Stimulated activated effector memory CD8-positive, alpha-beta T cell treated with anti-CD3 and anti-CD28 coated beads, Interleukin-12 subunit alpha, Interleukin-12 subunit beta, amount 100 ng/mL, for 72 hours (primary cell): ENCODE measurements at regions not wholly inside any gene's neighbourhood (a gene's known extent, or its start where the extent isn't known, plus 50 kb on each side); places are given as distances from the start of the nearest gene placed in this dataset.

Experiments
- ATAC-seq: fragments of 150-1000 bp; cut with Tn5 transposase; 2 replicates; pipeline ENCODE4 v1.10.0; 2021
- DNase-seq, 2 donors: peaks; one replicate each; pipeline ENCODE4 v3.0.0; 2021 to 2022; ENCODE audit warnings: low spot score in 2 of 2
- H3K27ac Mint-ChIP-seq: one replicate; pipeline ENCODE4 v1.8.0; 2022; ENCODE audit warnings: mild to moderate bottlenecking, mixed read lengths
- H3K36me3 Mint-ChIP-seq: one replicate; pipeline ENCODE4 v1.8.0; 2022; ENCODE audit warnings: mild to moderate bottlenecking, mixed read lengths
- H3K4me1 Mint-ChIP-seq: one replicate; pipeline ENCODE4 v1.8.0; 2022; ENCODE audit warnings: mixed read lengths
- H3K4me3 Mint-ChIP-seq: one replicate; pipeline ENCODE4 v1.8.0; 2022; ENCODE audit warnings: mild to moderate bottlenecking, mixed read lengths
- H3K9me3 Mint-ChIP-seq: one replicate; pipeline ENCODE4 v1.8.0; 2022; ENCODE audit warnings: mixed read lengths

DNA sequence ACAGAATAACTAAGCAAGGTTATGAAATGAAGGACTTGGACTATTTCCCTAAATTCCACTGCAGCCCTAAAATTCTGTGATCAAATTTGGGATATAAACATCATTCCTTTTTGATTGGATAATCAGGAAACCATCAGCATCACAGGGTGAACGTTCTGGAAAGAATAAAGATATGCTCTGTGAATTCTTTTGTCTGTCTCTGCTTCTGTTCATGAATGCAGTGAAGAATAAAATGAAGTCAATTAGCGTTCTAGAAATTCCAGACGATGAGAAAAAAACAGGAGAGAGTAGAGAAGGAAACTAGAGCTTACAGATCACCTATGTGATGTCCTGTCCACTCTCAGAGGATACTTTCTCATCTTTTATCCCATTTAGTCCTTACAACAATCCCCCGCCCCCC is 295.1 kb upstream of the SOX9 start:
- Mint-ChIP-seq H3K4me3 (no peak overlapping the region), H3K9me3 (peaks cover 4% of the 10 kb centered on the region), H3K36me3 (no peaks in the 10 kb centered on the region), H3K4me1 (no peaks in the 10 kb centered on the region), H3K27ac (no peak overlapping the region)
- no peak for ATAC-seq
- DNase-seq, result no peak

DNA sequence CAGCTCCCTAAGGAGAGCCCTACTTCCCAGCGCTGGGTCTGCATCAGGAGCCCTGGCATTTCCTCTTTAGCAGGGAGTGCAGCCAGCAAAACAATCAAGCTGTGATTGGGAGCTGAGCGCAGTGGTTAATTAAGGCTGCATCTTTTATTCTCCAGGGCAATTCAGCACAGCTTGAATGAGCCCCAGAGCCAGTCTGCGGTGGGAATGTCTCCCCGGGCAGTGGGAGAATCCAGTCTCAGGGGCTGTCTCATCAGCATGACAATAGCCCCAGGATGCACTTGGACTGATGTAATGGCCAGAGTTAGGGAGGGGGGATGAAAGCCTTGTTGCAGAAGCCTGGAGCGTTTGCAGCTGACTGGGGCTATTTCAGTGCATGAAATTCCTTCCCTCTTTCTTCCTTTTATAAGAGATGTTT is 292.6 kb upstream of the SOX9 start:
- no peak for DNase-seq
- Mint-ChIP-seq H3K4me3 (no peak overlapping the region), H3K36me3 (no peaks in the 10 kb centered on the region), H3K4me1 (no peaks in the 10 kb centered on the region), H3K27ac (no peak overlapping the region), H3K9me3 (peaks cover 2% of the 10 kb centered on the region)
- no peak for ATAC-seq

DNA sequence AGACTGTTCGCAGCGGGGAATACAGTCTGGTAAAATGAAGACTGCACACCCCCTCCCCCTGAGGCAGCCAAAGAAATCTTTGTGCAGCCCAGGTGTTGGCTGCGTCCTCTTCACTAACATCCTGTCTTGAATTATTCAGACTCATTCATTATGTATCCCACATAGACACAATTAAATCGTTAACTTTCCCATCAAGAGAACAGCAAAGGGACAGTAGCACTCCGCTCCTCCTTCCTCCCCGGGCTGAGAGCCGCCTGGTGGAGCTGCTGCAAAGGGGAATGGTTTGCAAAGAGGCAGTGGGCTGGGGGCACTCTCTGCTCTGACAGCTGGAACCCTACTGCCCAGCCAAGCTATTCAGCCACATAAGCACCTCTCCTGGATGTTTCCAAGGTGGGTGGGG is 290.0 kb upstream of the SOX9 start:
- no peaks in the 10 kb centered on the region for H3K36me3 Mint-ChIP-seq
- H3K9me3 Mint-ChIP-seq, result peaks cover 2% of the 10 kb centered on the region
- no peak for ATAC-seq
- no peak for DNase-seq
- H3K4me3 Mint-ChIP-seq, result no peak overlapping the region
- no peaks in the 10 kb centered on the region for H3K4me1 Mint-ChIP-seq
- no peak overlapping the region for H3K27ac Mint-ChIP-seq

DNA sequence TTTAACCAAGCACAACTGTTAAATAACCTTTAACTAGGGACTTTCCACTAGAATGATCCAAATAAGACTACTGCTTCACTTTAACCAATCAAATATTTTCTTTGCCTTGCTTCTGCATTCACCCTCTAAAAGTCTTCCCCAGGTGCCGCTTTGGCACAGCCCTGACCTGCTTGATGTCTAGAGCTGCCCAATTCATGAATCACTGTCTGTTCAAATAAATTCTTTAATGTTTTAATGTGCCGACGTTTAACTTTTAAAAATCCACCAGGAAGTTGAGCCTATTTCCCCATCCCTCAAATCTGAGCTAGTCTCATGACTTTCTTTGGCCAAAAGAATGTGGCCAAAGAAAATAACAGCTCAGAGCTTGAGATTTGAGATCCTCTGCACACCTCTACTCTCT is 277.8 kb upstream of the SOX9 start:
- Mint-ChIP-seq H3K4me1 (no peaks in the 10 kb centered on the region), H3K36me3 (no peaks in the 10 kb centered on the region), H3K27ac (no peak overlapping the region), H3K4me3 (no peak overlapping the region), H3K9me3 (peaks cover 13% of the 10 kb centered on the region)
- ATAC-seq (no peak), DNase-seq (no peak)

DNA sequence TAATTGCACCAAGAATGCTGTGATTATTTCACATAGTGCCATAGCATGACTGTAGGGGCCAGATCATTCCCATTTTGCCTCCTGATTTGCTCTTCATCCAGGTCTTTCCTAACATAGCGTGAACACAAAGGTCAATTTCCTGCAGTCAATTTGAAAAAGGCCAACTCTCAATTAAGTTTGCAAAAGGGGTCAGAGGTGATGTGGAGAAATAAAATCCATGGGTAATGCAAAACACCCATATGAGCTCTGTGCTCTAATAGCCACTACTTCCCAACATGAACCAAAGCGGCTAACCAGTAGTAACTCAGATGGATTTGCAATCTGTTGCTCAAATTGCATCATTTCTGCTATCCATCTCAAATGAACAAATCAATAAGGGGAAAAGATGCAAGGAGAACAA is 275.5 kb upstream of the SOX9 start:
- Mint-ChIP-seq H3K4me3 (no peak overlapping the region), H3K9me3 (peaks cover 10% of the 10 kb centered on the region), H3K4me1 (no peaks in the 10 kb centered on the region), H3K36me3 (no peaks in the 10 kb centered on the region), H3K27ac (no peak overlapping the region)
- no peak for ATAC-seq
- DNase-seq, result no peak

DNA sequence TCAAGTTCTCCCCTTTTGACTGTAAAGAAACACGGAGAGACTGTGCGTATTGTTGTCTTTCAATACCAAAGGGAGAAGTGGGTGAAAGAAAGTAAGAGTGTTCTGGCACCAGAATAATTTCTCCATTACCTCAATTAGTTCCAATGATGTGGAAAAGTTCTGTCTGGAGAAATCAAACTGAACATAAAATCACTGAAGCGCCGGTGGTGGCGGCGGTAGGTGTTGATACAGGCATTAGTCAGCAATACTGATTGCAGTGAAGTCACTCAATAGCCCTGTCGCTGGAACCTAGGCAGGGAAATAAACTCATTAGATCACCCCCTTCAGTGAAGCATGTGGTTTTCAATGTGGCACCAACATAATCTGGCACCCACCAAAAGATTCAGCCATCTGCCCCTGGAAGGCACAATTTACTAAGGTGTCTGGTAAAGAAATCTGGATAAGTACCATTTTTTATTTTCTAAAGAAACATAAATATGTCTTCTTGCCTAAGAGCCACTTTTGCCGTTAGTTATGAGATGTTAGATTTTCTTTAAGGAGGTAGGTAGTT is 274.2 kb upstream of the SOX9 start:
- ATAC-seq (no peak), DNase-seq (no peak)
- H3K27ac Mint-ChIP-seq, result no peak overlapping the region
- H3K4me1 Mint-ChIP-seq, result no peaks in the 10 kb centered on the region
- H3K36me3 Mint-ChIP-seq, result no peaks in the 10 kb centered on the region
- peaks cover 8% of the 10 kb centered on the region for H3K9me3 Mint-ChIP-seq
- no peak overlapping the region for H3K4me3 Mint-ChIP-seq

DNA sequence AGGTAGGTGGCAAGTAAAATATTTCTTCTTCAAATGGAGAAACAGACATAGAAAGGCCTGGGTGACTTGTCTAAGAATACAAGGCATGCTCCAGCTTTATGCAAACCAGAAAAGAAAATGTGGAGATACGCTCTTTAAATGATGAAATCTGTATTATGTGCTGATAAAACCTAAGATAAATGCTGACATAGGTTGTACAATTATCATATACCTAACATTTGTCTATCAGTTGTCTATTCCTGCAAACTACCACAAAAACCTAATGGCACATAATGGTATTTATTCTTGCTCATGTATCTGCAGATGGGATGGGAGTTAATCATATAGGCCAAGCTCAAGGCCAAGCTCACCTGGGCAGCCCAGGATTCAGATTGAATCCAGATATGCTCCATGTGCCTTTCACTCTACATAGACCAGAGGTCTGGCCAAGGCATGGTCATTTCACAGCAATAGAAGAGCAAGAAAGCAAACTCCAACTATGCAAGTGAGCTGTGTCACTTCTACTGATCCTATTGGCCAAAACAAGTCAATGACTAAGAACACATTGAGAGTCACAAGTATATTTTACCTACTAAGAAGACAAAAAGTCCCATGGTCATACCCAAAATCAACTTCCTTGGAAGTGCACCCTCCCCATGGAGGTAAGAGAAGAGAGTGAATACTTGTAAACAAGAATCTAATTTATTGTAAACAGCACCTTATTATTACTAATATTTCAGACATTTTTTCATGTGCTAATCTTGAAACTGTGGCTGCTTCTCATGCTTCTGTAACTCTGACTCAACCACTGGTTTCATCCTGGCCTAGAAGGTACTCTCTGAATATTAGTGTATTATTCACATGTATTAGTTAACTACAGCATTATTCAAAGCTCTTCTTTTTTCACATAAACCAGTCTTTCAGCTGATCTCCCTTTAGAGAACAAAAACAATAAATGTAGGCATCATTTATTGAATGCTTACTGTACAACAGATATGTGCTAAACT is 270.7 kb upstream of the SOX9 start:
- Mint-ChIP-seq H3K36me3 (no peaks in the 10 kb centered on the region), H3K4me3 (no peak overlapping the region), H3K9me3 (peaks cover 8% of the 10 kb centered on the region), H3K27ac (no peak overlapping the region), H3K4me1 (no peaks in the 10 kb centered on the region)
- DNase-seq (no peak), ATAC-seq (no peak)

DNA sequence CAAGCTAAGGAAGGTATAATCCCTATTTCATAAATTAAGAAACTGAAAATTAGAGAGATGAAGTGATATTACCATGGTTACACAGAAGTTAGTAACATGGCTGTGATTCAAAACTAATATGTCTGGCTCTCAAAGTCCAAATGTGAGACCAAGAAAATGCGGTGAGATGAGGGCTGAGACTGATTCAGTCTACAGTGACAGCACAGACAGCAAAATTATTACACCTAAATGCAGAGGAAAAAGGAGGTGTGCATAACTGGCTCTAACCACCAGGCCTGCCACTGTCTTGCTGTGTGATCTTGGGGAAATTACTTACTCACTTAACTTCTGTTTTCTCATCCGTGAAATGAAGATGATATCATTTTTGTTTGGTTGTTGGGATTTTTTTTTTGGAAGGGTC is 270.0 kb upstream of the SOX9 start:
- H3K27ac Mint-ChIP-seq, result no peak overlapping the region
- no peaks in the 10 kb centered on the region for H3K4me1 Mint-ChIP-seq
- no peak overlapping the region for H3K4me3 Mint-ChIP-seq
- ATAC-seq (no peak), DNase-seq (no peak)
- H3K9me3 Mint-ChIP-seq, result peaks cover 5% of the 10 kb centered on the region
- H3K36me3 Mint-ChIP-seq, result no peaks in the 10 kb centered on the region

DNA sequence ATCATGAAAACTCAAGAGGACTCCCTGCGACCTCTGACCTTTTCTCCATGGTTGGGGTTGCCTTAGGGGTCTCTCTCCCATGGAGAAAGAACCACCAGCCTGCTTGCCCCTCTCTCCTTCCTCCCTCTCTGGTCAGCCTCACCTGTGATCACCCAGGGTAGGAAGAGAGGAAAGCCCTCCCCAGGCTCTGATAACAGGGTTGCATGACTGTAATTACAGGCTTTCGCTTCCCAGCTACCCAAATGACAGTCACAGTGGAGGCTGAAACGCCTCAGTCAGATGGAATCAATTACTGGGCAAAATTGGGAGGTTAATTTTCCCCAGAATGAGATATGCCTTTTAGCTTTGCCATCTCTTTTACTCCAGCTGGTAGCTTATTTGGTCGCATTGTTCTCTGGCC is 265.8 kb upstream of the SOX9 start:
- Mint-ChIP-seq H3K27ac (no peak overlapping the region), H3K4me3 (no peak overlapping the region), H3K4me1 (no peaks in the 10 kb centered on the region), H3K36me3 (no peaks in the 10 kb centered on the region), H3K9me3 (peaks cover 5% of the 10 kb centered on the region)
- DNase-seq (no peak), ATAC-seq (no peak)

DNA sequence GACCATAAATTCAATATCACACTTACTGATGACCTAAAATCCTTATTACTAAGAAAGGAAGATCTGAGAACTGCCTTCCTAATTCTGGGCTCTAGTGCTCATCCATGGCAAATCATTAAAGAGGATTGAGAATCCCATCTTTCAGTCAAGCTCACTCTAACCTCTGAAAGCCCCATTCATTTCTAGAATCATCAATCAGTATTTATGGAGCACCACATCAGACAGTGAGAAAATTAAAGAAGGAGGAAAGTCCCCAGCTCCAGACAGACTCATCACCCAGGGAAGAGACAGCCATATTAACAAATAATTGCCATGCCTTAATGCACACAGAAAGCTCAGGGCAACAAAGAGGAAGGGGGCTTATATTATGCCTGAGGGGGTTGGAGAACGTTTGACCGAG is 256.1 kb upstream of the SOX9 start:
- H3K4me3 Mint-ChIP-seq, result no peak overlapping the region
- no peak for DNase-seq
- no peaks in the 10 kb centered on the region for H3K36me3 Mint-ChIP-seq
- H3K4me1 Mint-ChIP-seq, result no peaks in the 10 kb centered on the region
- H3K9me3 Mint-ChIP-seq, result peaks cover 7% of the 10 kb centered on the region
- no peak overlapping the region for H3K27ac Mint-ChIP-seq
- ATAC-seq, result no peak

DNA sequence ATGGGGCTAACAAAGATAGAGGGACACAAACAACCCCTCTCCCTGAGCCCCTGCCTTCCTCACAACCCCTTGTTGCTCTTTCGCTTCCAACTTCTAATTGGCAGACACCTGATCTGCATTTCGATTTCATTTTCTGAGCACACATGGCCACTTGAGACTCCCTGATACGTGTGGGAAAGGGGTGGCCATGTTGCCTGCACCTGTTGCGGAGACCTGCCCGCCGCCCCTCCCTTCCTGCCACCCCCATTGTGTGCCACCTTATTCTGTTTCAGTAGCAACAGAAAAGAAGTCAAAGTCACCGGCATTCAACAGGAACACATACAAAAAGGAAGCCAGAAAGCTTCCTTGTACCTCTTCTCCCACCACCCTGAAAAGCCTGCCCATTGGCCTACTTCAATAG is 254.7 kb upstream of the SOX9 start:
- Mint-ChIP-seq H3K4me3 (no peak overlapping the region), H3K9me3 (peaks cover 7% of the 10 kb centered on the region), H3K4me1 (no peaks in the 10 kb centered on the region), H3K27ac (no peak overlapping the region), H3K36me3 (no peaks in the 10 kb centered on the region)
- no peak for ATAC-seq
- no peak for DNase-seq

DNA sequence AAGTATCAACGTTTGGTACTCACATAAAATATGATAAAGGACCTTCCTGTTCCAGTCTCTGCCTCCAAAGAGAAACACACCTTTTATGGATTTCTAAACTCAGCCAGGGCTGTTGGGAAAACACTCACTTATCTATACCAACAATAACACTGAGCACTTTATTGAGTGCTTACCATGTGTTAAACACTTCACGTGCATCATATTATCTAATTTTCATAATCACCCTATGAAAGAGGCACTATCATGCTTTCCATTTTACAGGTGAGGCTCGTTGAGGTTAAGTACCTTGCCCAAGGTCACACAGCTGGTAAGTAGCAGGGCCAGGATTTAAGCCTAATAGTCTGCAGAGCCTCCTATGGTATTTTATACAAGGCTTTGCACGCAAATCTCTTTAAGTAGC is 251.5 kb upstream of the SOX9 start:
- Mint-ChIP-seq H3K27ac (no peak overlapping the region), H3K4me1 (no peaks in the 10 kb centered on the region), H3K4me3 (no peak overlapping the region), H3K9me3 (peaks cover 7% of the 10 kb centered on the region), H3K36me3 (no peaks in the 10 kb centered on the region)
- DNase-seq (no peak), ATAC-seq (no peak)

DNA sequence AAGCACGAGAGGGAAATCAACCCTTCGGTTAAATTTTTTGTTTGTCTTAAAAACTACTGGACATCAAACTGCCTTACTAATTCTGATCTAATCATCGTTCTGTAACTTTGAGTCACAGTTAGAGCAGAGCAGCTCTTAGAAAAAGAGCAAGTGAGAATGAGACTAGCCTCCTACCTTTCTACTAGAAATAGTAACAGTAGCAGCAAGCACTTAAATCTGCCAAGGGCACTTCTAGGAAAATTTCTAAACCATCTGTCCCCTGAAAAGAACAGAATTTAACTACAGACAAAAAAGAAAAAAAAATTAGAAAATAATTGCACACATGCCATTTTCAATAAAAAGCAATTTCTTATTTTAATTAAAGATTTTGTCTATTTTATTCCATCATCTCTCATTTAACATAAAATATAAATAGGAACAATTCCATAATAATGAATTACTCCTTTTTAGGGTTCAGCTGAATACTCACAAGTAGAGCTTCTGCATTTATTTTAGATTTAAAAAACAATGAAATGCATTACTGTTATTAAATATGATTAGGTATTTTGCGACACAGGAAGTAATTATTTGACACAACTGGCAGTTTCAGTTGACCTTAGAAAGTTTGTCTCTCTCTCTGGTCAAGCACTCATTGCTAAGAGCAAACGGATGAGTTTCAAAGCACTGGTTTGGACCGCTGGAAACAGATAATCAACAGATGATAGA is 250.8 kb upstream of the SOX9 start:
- no peaks in the 10 kb centered on the region for H3K36me3 Mint-ChIP-seq
- peaks cover 5% of the 10 kb centered on the region for H3K9me3 Mint-ChIP-seq
- H3K4me1 Mint-ChIP-seq, result no peaks in the 10 kb centered on the region
- ATAC-seq (no peak), DNase-seq (no peak)
- H3K27ac Mint-ChIP-seq, result no peak overlapping the region
- no peak overlapping the region for H3K4me3 Mint-ChIP-seq

DNA sequence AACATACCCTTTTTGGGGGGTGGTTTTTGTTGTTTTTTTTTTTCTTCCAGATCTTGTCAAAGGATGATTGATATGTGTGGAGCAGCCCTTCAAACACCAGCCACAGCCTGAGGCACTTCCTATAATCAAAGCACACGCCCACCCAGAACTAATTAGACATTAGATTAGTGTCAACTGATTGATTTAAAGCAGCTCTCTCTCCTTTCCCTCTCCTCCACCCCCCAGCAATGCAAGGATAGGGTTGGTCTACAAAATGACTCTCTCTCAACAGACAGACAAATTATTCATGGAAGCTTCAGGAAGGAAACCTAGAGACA is 250.3 kb upstream of the SOX9 start:
- Mint-ChIP-seq H3K4me1 (no peaks in the 10 kb centered on the region), H3K27ac (no peak overlapping the region), H3K9me3 (peaks cover 6% of the 10 kb centered on the region), H3K4me3 (no peak overlapping the region), H3K36me3 (no peaks in the 10 kb centered on the region)
- DNase-seq, result no peak
- no peak for ATAC-seq

DNA sequence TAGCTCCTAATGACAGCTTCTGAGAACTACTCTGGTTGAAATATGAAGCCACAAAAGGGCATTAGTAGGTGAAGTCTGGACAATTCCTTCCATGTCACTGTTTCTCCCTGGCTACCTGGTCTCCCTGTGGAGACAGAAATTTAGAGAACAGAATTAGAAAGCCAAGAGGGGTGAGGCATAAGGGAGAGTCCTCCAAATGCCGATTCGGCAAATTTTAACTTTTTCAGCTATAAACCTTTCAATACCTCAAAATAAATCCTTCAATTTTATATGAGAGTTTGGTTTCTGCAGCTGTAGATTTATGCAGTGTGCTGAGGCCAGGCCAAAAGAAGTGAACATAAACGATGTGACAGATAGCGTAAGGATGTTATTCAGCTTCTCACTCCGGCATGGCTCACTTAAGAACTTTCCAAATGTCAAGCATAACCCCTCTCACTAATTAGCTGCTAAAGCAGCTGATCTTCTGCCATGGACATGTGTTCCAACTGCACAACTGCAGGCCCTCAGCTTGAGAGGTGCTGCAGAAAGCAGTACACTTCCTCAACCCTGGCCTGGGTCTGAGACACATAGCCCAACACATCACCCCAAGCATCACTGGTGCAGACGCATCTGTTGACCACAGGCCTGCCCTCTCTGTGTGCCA is 247.9 kb upstream of the SOX9 start:
- Mint-ChIP-seq H3K4me1 (no peaks in the 10 kb centered on the region), H3K9me3 (peaks cover 3% of the 10 kb centered on the region), H3K27ac (no peak overlapping the region), H3K4me3 (no peak overlapping the region), H3K36me3 (no peaks in the 10 kb centered on the region)
- DNase-seq, result no peak
- no peak for ATAC-seq
